GM13976 (cell line): ENCODE measurements at regions not wholly inside any gene's neighbourhood (a gene's known extent, or its start where the extent isn't known, plus 50 kb on each side); places are given as distances from the start of the nearest gene placed in this dataset.

Experiments
- DNase-seq: peaks from one replicate; pipeline ENCODE4 v3.0.0; 2012; ENCODE audit warnings: low spot score
- CTCF ChIP-seq: IDR thresholded peaks from 2 replicates; pipeline ENCODE4 v1.5.1; 2012; ENCODE audit warnings: borderline replicate concordance, mild to moderate bottlenecking; ENCODE audit not compliant: insufficient read depth; ENCODE audit errors: extremely low read depth, missing control alignments, control extremely low read depth
- in situ Hi-C: fragments of 300-500 bp; cut with MboI; formaldehyde crosslinking; loops from one replicate; pipeline ENCODE4 v1.12.0; 2022; ENCODE audit warnings: low sequenced_read_pairs, mixed read lengths, inconsistent platforms; ENCODE audit not compliant: unreplicated experiment

GRCh38 chr2:215567504-215567903, 131.6 kb upstream of the FN1 start:
- TF ChIP-seq CTCF: no peak
- in situ Hi-C loops: no loop called here
- no peak for DNase-seq

GRCh38 chr2:215565897-215566296, 130.0 kb upstream of the FN1 start:
- DNase-seq: no peak
- TF ChIP-seq CTCF: no peak
- in situ Hi-C loops: no loop called here

- TF ChIP-seq CTCF: no peak
- in situ Hi-C loops: no loop called here
- no peak for DNase-seq
Measured at GRCh38 chr2:215557701-215558100, 121.8 kb upstream of the FN1 start.

- DNase-seq: no peak
- no peak for TF ChIP-seq CTCF
- in situ Hi-C loops: no loop called here
Measured at GRCh38 chr2:215556979-215557378, 121.1 kb upstream of the FN1 start.

GRCh38 chr2:215554689-215555498, 119.0 kb upstream of the FN1 start:
- TF ChIP-seq CTCF: no peak
- in situ Hi-C loops: no loop called here
- DNase-seq: no peak

GRCh38 chr2:215553946-215554345, 118.1 kb upstream of the FN1 start:
- TF ChIP-seq CTCF: peak; percentile 14
- in situ Hi-C loops: no loop called here
- no peak for DNase-seq
